Posterior vena cava (tissue), 2 donors: ENCODE measurements at regions not wholly inside any gene's neighbourhood (a gene's known extent, or its start where the extent isn't known, plus 50 kb on each side); places are given as distances from the start of the nearest gene placed in this dataset.
"Not testable (repeated sequence)": the region's sequence is repeated elsewhere in the genome, so short reads cannot be mapped to it uniquely, and the experiment has no call there.

Source experiments
- DNase-seq: peaks from one replicate; pipeline ENCODE4 v3.0.0-alpha.2; 2020; ENCODE audit warnings: low spot score
- intact Hi-C, 2 donors: fragments of 100-400 bp; cut with DNase I; formaldehyde crosslinking; loops; one replicate each; pipeline versions ENCODE4 v1.14.1 to v1.14.2; 2022 to 2023
- donor health status: DM: yes; HTN: yes; CAD: no.
- donor health status: DM: yes; HTN: yes; CAD: no.

DNA sequence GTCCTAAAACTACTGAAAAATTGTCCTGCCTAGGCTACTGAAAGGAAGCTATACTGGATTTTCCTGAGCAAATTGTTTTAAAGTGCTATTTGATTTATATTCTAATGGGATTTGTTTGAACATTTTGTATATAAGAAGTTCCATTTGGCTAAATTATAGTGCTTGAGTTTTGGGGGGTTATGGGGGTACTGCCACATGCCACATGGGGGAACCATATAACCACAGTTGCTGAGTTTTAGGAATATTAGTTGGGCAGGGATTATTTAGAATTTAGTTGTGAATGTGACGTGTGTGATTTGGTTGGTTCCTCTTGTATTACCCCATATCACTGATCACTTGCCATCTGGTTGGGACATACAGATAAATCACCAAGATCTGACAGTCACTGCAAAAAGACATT is 224.5 kb upstream of the TAPT1 start:
- intact Hi-C loops = no loop called here
- no peak for DNase-seq

DNA sequence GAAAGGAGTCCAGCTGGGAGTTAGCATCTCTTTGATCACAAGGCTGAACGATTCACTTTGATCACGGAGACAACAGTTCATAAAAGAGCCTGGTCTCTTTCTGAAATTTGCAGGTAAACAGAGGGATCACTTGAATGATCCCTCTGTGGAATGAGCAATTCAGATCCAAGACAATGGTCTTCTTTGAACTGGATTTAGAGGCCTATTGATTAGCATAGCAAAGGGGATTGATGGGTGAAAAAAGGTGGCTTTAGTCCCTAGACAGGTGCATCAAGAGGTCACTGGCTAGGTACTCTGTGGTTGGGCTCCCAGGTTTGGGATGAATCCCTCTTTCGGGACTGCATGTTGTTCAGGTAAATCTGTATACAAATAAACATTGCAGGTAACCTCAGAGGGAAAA is 223.8 kb upstream of the TAPT1 start:
- DNase-seq = no peak
- intact Hi-C loops = no loop called here

- no peak for DNase-seq
- intact Hi-C loops = loop anchor here in 1 of 2 donors (10.0 kb wide), 1 partner anchor 155 kb away; no protein-coding TSS in a partner anchor
These were observed 223.1 kb upstream of the TAPT1 start for GRCh38 chr4:16449406-16449805.

DNA sequence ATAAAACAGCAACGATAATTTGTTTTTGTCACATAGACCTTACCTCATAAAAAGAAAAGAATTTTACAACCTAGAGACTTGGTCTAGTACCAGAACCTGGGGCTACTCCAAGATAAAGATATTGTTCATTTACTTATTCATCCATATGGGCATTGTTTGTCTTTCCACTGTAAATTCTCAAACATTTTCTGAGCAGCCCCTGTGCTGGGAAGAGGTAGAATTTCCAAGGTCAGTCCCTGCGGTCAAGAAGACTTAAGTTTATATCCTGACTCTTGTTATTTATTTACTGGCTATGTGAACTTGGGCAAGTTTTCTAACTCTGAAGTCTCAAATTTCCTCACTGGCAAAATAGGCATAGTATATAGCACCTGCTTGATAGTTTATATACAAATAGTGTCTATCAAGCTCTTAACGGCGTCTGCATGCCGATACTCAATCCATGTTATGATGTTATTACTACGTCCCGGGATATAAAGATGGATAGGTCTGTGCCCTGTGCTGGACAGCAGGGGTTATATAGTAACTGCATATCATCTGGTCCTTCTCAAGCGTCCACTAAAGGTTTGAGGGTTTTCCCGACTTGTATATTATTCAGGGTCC is 222.1 kb upstream of the TAPT1 start:
- intact Hi-C loops = loop anchor here in 1 of 2 donors (10.0 kb wide), 1 partner anchor 154 kb away; no protein-coding TSS in a partner anchor
- no peak for DNase-seq

DNA sequence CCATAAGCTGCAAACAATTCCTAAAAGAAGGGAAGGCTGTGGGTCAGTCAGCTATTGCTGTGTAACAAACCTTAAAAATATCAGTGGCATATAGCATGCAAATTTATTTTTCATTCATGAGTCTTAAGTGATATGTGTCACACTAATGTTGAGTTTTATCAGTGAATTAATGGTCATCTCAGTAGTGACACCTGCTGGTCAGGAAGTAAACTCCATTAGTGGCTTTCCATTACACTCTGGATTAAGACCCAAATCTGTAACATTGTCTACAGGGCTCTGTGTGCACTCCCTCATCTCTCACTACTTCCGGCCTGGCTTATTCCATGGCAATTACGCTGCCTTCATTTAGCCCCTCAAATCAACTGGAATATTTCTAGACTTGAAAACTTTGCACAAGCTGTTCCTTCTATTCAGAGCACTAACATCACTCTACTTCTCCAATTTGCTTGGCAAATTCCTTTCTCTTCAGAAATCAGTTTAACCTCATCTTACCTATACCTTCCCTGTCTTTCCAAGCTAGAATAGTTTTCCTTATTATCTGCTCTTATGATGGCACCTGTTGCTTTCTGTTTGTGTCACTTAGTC is 217.3 kb upstream of the TAPT1 start:
- no peak for DNase-seq
- intact Hi-C loops = loop anchor here in 1 of 2 donors (10.0 kb wide), 1 partner anchor 149 kb away; no protein-coding TSS in a partner anchor

GRCh38 chr4:16442296-16442695 is 216.0 kb upstream of the TAPT1 start:
- intact Hi-C loops = loop anchor here in 1 of 2 donors (10.0 kb wide), 1 partner anchor 147 kb away; no protein-coding TSS in a partner anchor
- no peak for DNase-seq

DNA sequence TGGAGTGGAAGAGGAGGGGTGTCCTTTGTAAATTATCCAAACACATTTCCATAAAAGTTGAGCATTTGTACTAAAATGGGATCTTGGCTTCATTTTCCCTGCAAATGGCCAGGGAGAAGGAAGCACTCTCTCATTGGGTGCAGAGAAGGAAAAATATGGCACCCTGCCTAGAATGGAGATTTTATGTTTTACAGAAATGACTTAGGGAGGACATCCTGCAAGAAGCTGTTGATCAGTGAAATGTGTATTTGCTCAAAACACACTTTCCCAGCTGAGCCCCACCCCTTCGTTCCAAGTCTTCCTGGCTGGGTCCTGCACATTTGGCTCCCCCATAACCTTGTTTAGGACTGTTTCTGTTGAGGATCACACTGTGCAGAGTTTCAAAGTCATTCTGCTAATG is 213.5 kb upstream of the TAPT1 start:
- intact Hi-C loops = loop anchor here in 1 of 2 donors (10.0 kb wide), 1 partner anchor 145 kb away; no protein-coding TSS in a partner anchor
- DNase-seq = no peak

- DNase-seq = no peak
- intact Hi-C loops = no loop called here
These were observed 212.7 kb upstream of the TAPT1 start for GRCh38 chr4:16438986-16439385.

DNA sequence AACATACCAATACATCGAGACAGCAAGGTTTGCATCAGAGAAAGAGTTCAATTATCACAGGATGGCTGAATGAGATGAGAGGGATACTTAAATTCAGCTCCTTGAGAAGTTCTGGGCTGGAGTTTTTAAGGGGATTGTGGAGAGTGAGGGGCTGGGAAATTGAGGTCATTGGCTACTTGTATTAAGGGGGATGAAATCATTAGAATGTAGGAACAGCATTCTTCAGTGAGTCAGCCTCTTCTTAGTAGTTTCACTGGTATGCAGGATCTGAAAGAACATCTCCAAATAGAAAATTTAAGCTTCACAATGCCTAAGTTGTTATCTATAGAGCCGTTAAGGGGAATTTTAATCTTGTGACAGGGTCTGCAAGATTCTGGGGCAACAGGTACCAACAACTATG is 211.6 kb upstream of the TAPT1 start:
- DNase-seq = no peak
- intact Hi-C loops = no loop called here

DNA sequence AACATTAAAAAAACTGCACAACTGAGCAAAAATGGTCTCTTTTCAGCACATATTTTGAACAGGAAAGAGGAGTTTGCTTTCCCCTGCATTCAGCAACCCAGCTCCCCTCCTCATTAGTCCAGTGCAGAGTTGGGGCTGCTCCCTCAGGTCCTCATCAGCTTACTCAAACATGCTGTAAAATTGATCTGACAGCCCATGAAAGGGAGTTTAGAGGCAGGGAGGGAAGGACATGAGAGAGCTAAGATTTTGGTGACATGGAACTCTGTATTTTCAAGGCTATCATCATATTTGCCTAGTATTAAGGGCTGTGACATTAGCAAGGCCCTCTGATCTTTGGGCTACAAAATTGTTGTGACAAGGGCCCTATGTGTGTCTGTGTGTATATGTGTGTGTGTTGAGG is 205.6 kb upstream of the TAPT1 start:
- no peak for DNase-seq
- intact Hi-C loops = no loop called here

DNA sequence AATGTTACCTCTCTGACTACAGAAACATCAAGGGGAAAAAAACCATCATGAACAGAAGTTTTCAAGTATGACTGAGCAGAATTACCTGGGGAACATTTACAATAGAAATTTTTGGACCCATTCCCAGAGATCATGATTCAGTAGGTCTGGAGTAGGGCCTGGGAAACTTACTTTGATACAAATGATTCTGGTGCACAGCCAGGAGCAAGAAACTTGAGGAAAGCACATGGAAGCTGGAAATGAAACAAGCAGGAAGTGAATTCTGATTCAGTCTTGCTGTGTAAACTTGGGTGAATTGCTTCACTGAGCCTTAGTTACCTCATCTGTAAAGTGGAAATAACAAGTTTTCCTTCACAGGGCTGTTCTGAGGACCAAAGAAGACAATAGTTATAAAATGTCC is 192.5 kb upstream of the TAPT1 start:
- intact Hi-C loops = loop anchor here in 1 of 2 donors (5.0 kb wide), 1 partner anchor 1958 kb away; no protein-coding TSS in a partner anchor
- DNase-seq = no peak

GRCh38 chr4:16417198-16417597 is 190.9 kb upstream of the TAPT1 start:
- DNase-seq = no peak
- intact Hi-C loops = loop anchor here in 1 of 2 donors (5.0 kb wide), 1 partner anchor 1960 kb away; no protein-coding TSS in a partner anchor

- no peak for DNase-seq
These were observed 190.3 kb upstream of the TAPT1 start for GRCh38 chr4:16416601-16417000.

GRCh38 chr4:16415751-16416150 is 189.5 kb upstream of the TAPT1 start:
- intact Hi-C loops = loop anchor here in 1 of 2 donors (5.0 kb wide), 1 partner anchor 1962 kb away; no protein-coding TSS in a partner anchor
- no peak for DNase-seq

More at GRCh38 chr4:16416601-16417000, 190.3 kb upstream of the TAPT1 start:
- intact Hi-C loops = loop anchor here in 1 of 2 donors (5.0 kb wide), 1 partner anchor 1961 kb away; no protein-coding TSS in a partner anchor

GRCh38 chr4:16413814-16414555 is 187.7 kb upstream of the TAPT1 start:
- intact Hi-C loops = no loop called here
- DNase-seq = no peak

DNA sequence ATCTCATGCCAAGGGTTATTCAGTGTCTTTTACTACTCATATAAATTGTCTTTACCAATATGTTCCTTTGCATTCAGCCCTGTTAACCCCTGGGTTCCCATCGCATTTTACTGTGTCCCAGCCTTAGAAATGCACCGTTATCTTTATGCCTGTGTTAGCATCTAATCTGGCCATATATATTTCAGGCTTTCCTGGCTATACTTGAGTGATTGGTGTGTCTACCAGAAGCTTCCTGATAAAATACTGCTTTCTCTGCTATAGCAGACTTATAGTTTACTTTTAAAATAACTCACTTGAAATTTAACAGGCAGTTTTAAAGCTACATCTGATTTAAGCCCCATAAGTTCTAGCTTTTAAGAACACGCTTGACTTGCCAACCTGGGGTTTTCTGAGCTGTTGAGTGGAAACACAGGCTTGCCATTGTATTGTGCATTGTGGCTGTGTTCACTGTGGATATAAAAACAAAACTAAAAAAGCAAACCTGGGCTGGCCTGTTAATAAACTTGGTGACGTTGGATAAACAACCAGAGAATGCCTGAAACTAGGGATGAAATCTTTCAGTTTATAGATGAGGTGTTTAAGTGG is 185.3 kb upstream of the TAPT1 start:
- DNase-seq = no peak
- intact Hi-C loops = no loop called here

DNA sequence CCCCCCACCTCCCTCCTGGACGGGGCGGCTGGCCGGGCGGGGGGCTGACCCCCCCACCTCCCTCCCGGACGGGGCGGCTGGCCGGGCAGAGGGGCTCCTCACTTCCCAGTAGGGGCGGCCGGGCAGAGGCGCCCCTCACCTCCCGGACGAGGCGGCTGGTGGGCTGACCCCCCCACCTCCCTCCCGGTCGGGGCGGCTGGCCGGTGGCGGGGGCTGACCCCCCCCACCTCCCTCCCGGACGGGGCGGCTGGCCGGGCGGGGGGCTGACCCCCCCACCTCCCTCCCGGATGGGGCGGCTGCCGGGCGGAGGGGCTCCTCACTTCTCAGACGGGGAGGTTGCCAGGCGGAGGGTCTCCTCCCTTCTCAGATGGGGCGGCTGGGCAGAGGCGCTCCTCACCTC is 166.9 kb upstream of the TAPT1 start:
- DNase-seq, intact Hi-C loops: not testable (repeated sequence)

DNA sequence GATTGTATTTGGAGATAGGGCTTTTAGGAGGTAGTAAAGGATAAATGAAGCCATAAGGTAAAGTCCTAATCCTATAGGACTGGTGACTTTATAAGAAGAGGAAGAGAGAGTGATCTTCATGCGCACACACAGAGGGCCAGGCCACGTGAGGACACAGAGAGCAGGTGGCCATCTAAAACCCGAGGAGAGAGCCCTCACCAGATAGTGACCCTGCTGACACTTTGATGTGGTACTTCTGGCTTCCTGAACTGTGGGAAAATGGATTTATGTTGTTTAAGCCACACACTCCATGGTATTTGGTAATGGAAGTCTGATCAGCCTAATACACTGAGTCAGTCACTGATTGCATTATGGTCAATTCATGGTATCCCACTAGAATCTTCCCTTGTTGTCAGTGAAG is 164.9 kb upstream of the TAPT1 start:
- intact Hi-C loops = no loop called here

GRCh38 chr4:16387448-16387847 is 161.2 kb upstream of the TAPT1 start:
- intact Hi-C loops = no loop called here
- DNase-seq = no peak

More for the DNA sequence above, 164.9 kb upstream of the TAPT1 start:
- no peak for DNase-seq
